ENCODE measurements at regions not wholly inside any gene's neighbourhood (a gene's known extent, or its start where the extent isn't known, plus 50 kb on each side); places are given as distances from the start of the nearest gene placed in this dataset.

DNA sequence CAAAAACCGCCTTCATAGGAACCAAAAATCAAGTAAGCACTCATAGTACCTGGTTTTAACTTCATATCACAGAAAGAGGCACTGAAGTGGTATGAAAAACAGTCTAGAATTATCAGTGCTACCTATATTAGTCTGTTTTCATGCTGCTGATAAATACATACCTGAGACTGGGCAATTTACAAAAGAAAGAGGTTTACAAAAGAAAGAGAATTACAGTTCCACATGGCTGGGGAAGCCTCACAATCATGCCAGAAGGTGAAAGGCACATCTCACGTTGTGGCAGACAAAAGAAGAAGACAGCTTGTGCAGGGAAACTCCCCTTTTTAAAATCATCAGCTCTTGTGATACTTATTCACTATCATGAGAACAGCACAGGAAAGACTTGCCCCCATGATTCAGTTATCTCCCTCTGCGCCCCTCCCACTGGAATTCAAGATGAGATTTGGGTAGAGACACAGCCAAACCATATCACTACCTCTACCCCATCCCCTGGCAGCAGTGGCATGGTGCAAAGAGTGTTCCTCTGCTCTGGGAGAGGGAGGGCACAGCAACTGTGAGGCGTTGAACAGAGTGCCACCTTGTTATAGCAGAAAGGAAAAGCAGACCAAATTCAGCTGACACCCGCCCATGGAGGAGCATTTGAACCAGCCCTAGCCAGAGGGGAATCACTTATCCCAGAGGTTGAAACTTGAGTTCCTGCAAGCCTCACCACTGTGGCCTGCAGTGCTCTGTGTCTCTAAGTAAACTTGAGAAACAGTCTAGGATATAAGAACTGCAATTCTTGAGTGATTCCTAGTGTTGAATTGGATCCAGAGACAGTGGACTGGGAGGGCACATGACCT is 61.9 kb upstream of the PTPRZ1 start:
- Histone ChIP-seq H3K27me3 (no peaks in the 10 kb centered on the region), H3K4me1 (no peaks in the 10 kb centered on the region), H3K36me3 (no peaks in the 10 kb centered on the region), H3K4me3 (no peak overlapping the region), H3K27ac (no peak overlapping the region), H3K9me3 (replicated peaks) (no peaks in the 10 kb centered on the region)
- DNase-seq, result no peak

- Histone ChIP-seq H3K9me3 (replicated peaks) (no peaks in the 10 kb centered on the region), H3K27ac (no peak overlapping the region), H3K36me3 (no peaks in the 10 kb centered on the region), H3K4me1 (no peaks in the 10 kb centered on the region), H3K27me3 (no peaks in the 10 kb centered on the region), H3K4me3 (no peak overlapping the region)
- no peak for DNase-seq
Measured at GRCh38 chr7:121807078-121807477, 65.9 kb upstream of the PTPRZ1 start.

DNA sequence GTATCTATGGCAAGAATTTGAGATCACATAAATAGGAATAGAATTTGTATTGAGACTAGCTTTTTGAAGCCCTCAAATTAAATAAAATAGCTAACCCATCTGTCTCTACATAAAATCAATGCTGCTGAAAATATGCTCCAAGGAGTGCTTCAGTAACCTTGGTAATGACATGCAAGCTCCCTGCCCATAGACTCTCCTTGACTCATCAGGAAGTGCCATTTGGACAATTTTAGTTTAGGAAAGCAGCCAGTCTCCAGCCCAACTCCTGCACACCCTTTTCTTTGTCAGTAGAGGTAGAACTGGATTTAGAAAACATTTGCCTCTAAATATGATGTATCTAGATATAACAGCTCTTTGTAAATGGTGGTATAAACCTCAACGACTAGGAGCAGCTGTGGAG is 69.9 kb upstream of the PTPRZ1 start:
- Histone ChIP-seq H3K27ac (no peak overlapping the region), H3K27me3 (no peaks in the 10 kb centered on the region)
- DNase-seq, result no peak

GRCh38 chr7:121800916-121801675 is 71.9 kb upstream of the PTPRZ1 start:
- Histone ChIP-seq H3K27ac (no peak overlapping the region), H3K27me3 (no peaks in the 10 kb centered on the region; the same call in 1 of the 2 replicates)

More for the DNA sequence above, 69.9 kb upstream of the PTPRZ1 start:
- Histone ChIP-seq H3K9me3 (replicated peaks) (no peaks in the 10 kb centered on the region), H3K4me1 (no peaks in the 10 kb centered on the region), H3K36me3 (no peaks in the 10 kb centered on the region), H3K4me3 (no peak overlapping the region)

GRCh38 chr7:121798896-121799295 is 74.1 kb upstream of the PTPRZ1 start:
- no peak for DNase-seq
- Histone ChIP-seq H3K4me3 (no peak overlapping the region), H3K9me3 (replicated peaks) (no peaks in the 10 kb centered on the region), H3K27me3 (no peaks in the 10 kb centered on the region; the same call in 1 of the 2 replicates), H3K27ac (no peak overlapping the region), H3K4me1 (no peaks in the 10 kb centered on the region), H3K36me3 (no peaks in the 10 kb centered on the region)

More at GRCh38 chr7:121800916-121801675, 71.9 kb upstream of the PTPRZ1 start:
- Histone ChIP-seq H3K4me1 (no peaks in the 10 kb centered on the region), H3K36me3 (no peaks in the 10 kb centered on the region), H3K9me3 (replicated peaks) (no peaks in the 10 kb centered on the region), H3K4me3 (no peak overlapping the region)
- no peak for DNase-seq

DNA sequence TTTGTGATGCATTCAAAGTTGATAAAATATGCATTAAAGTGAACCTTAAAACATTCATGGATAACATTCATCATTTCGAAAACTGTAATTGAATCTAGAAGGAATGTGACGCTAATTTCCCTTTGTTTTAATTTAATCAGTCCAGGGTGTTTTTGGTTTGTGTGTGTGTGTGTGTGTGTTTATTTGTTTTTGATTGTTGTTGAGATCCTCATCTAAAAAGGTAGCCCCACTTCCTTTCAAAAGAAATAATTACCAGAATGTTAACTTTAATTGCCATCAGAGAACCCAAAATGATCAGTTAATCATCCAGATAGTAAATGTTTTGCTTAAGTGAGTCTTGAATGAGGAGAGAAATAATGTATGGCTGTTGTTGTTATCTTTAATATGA is 74.5 kb upstream of the PTPRZ1 start:
- no peaks in the 10 kb centered on the region; the same call in 1 of the 2 replicates for H3K27me3 ChIP-seq
- no peaks in the 10 kb centered on the region for H3K36me3 ChIP-seq
- H3K27ac ChIP-seq, result no peak overlapping the region
- H3K9me3 ChIP-seq (replicated peaks), result no peaks in the 10 kb centered on the region
- H3K4me1 ChIP-seq, result no peaks in the 10 kb centered on the region
- H3K4me3 ChIP-seq, result no peak overlapping the region
- DNase-seq, result no peak

DNA sequence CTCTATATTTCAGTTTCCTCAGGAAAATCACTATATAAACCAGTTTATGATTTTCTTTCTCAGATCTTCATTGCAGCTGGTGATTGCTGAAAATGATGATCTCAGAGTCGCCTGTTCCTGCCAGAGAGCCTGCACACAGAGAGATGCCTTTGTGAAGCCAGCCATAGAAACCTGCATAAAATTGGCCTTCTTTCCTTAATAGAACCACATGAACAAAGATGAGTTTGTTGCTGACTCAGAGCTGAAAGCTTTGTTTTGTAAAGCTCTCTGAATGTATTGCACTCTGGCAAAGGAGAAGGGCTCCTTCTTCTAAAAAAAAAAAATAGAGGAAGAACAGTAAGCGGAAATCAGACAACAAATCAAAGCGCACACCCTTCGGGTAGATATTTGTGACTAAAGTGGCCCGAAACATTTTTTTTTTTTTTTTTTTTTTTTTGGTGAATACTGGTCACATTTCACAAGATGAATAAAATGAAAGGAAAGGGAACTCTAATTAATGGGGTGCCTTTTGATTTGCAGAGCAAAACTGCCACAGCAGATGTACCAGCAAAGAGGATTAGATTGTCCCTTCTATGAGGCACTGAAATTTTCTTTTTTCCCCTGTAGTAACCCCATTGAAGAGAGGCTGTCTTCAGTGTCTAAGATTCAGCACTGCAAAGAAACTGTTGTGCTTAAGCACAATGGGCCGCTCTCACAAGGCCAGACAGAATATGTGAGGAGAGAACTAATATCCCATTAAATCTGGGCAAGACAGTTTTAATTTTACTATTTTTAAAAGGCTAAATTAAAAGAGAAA is 75.1 kb upstream of the PTPRZ1 start:
- DNase-seq, result no peak
- Histone ChIP-seq H3K4me3 (no peak overlapping the region), H3K27ac (no peak overlapping the region), H3K9me3 (replicated peaks) (no peaks in the 10 kb centered on the region), H3K36me3 (no peaks in the 10 kb centered on the region), H3K27me3 (no peaks in the 10 kb centered on the region; the same call in 1 of the 2 replicates), H3K4me1 (no peaks in the 10 kb centered on the region)

DNA sequence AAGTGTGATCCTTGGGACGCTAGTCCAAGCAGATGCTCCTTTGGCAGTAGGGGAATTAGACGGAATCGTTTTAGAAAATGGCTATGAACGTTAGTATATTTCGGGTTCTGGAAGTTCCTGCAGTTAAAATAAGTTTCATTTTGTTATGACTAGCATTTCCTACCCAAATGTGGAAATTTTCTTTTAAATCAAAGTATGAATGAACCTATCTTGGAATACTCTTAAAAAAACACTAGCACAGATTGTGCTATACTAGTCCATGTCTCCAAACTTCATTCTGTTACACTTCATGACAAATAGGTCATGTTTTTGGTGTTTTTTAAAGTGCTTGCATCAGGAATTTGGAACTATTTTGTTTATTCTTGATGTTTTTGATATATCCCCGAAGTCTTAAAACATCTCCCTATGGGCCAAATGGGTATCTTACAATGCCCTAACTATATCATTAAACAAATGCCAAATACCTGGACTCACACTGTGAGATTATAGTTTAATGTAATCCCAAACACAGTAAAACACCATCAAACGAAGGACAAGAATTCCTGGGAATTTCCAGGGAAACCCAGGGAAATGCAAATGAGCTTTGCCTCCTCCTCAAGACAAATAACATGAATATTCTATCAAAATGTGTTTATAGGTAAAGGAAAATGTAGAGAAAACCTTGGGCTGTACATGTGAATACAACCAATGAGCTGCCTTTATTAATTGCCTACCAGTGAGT is 75.9 kb upstream of the PTPRZ1 start:
- DNase-seq, result no peak
- H3K27ac ChIP-seq, result no peak overlapping the region
- no peaks in the 10 kb centered on the region for H3K4me1 ChIP-seq
- no peaks in the 10 kb centered on the region for H3K9me3 ChIP-seq (replicated peaks)
- no peaks in the 10 kb centered on the region for H3K36me3 ChIP-seq
- H3K27me3 ChIP-seq, result no peaks in the 10 kb centered on the region; the same call in 1 of the 2 replicates
- no peak overlapping the region for H3K4me3 ChIP-seq

DNA sequence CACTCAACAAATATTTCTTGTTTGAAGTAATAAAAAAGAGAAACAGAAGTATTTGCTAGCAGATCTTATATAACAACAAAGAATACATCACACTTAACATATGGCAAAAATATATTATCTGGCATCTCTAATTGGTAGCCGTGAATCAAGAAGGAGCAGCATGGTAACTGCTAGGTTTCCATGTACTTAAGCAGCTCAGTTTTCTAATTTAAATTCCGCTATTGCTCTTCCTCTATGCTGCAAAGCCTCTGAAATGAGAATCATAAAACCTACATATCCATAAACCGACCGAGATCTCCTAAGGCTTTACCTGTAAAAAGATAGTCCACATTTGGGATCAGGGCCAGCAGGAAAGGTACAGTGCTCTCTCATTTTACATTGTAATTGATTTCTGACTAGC is 76.6 kb upstream of the PTPRZ1 start:
- Histone ChIP-seq H3K27me3 (no peaks in the 10 kb centered on the region; the same call in 1 of the 2 replicates), H3K27ac (no peak overlapping the region), H3K36me3 (no peaks in the 10 kb centered on the region), H3K4me3 (no peak overlapping the region), H3K4me1 (no peaks in the 10 kb centered on the region), H3K9me3 (replicated peaks) (no peaks in the 10 kb centered on the region)
- no peak for DNase-seq

GRCh38 chr7:121795736-121796135 is 77.2 kb upstream of the PTPRZ1 start:
- no peak overlapping the region for H3K27ac ChIP-seq
- no peaks in the 10 kb centered on the region for H3K9me3 ChIP-seq (replicated peaks)
- no peak overlapping the region for H3K4me3 ChIP-seq
- no peaks in the 10 kb centered on the region for H3K4me1 ChIP-seq
- H3K27me3 ChIP-seq, result no peaks in the 10 kb centered on the region; the same call in 1 of the 2 replicates
- H3K36me3 ChIP-seq, result no peaks in the 10 kb centered on the region
- no peak for DNase-seq

DNA sequence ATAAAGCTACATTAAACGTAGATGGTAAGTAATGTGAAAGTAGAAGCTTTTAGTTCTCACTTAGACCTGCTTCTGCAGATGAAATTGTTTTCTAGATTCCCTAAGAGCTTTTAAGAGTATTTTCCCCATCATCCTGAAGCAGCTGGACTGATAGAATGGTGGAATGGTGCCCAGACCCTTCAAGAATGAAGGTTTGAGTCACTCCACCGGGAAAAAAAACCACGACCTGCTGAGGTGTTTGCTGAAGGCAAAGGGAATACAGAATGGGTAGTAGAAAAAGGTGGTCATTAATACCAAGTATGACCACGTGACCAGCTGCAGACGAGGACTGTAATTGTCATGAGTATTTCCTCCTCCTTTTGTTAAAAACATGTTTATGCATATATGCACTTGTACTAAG is 79.2 kb upstream of the PTPRZ1 start:
- Histone ChIP-seq H3K27me3 (no peaks in the 10 kb centered on the region; the same call in 1 of the 2 replicates), H3K9me3 (replicated peaks) (no peaks in the 10 kb centered on the region), H3K36me3 (no peaks in the 10 kb centered on the region), H3K4me1 (no peaks in the 10 kb centered on the region), H3K4me3 (no peak overlapping the region), H3K27ac (no peak overlapping the region)
- no peak for DNase-seq

GRCh38 chr7:121777672-121778071 is 95.3 kb upstream of the PTPRZ1 start:
- Histone ChIP-seq H3K4me1 (no peaks in the 10 kb centered on the region), H3K4me3 (no peak overlapping the region), H3K27ac (no peak overlapping the region), H3K27me3 (peaks cover 3% of the 10 kb centered on the region; the same call in 1 of the 2 replicates), H3K36me3 (no peaks in the 10 kb centered on the region), H3K9me3 (replicated peaks) (no peaks in the 10 kb centered on the region)
- no peak for DNase-seq

- no peaks in the 10 kb centered on the region for H3K36me3 ChIP-seq
- no peaks in the 10 kb centered on the region for H3K4me1 ChIP-seq
- H3K9me3 ChIP-seq (replicated peaks), result no peaks in the 10 kb centered on the region
- H3K27ac ChIP-seq, result no peak overlapping the region
- H3K27me3 ChIP-seq, result no peaks in the 10 kb centered on the region
- no peak for DNase-seq
- H3K4me3 ChIP-seq, result no peak overlapping the region
Measured at GRCh38 chr7:121774563-121774962, 98.4 kb upstream of the PTPRZ1 start.

DNA sequence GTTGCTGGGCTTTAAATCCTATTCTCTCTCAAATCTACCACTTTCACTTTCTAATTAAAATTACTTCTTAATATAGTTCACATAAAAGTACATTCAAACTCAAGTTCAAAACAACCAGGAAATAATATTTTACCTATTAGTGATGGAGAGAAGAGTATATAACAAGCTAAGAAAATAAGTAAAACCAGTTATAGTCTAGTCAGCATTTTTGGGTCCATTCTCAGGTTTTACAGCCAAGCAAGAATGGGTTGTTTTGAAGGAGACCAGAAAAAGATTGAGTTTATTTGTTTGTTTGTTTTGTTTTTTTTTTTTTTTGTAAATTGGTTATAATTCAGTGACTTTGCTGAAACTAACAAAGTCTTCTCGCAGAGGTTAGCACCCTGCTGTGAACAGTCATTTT is 106.3 kb upstream of the PTPRZ1 start:
- DNase-seq, result no peak
- H3K27ac ChIP-seq, result no peak overlapping the region
- H3K4me1 ChIP-seq, result no peaks in the 10 kb centered on the region
- H3K27me3 ChIP-seq, result no peaks in the 10 kb centered on the region
- H3K9me3 ChIP-seq (replicated peaks), result no peaks in the 10 kb centered on the region
- no peaks in the 10 kb centered on the region for H3K36me3 ChIP-seq
- H3K4me3 ChIP-seq, result no peak overlapping the region

Measured in SJCRH30 (cell line).